T-helper 2 cell (primary cell): ENCODE measurements at regions not wholly inside any gene's neighbourhood (a gene's known extent, or its start where the extent isn't known, plus 50 kb on each side); places are given as distances from the start of the nearest gene placed in this dataset.

Experiments
- DNase-seq, 5 experiments: peaks; one replicate each; pipeline versions ENCODE4 v3.0.0 to v3.0.0-alpha.2; 2012 to 2022

DNA sequence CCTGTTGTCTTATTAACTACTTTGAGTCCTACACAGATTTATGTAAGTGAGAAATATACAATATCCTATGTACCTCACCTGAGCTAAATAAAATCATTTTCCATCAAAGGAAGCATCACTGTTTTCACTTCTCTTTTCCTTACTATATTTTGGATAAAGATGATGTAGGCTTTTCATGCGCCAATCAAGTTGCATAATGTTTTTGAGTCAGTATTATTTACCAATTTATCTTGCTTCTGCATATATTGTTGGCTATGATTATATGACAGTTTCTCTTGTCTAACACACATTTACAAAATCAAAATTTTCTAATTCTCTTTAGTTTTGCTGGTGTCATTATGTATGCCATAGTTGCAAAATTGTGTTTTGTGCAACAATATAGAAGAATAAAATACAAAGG lies 67.9 kb upstream of the FRY start:
- no peak for DNase-seq

DNA sequence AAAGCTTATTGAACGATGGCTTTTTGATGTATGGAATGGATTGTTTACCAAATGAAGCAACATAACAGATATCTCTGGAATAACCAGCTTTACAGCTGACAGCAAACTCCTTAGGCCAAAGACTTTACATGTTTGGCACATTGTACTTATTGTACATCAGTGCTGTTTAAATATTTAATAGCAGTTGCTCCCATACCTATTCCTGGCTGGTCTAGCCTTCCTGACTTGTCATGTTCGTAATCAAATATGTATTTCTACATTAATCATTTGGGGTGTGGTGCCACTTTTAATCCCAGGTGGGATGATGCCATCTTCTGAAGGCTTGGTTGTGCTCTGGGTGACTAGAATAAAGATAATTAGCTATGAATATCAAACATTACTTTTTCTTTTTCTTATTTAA lies 67.4 kb upstream of the FRY start:
- DNase-seq: no peak

DNA sequence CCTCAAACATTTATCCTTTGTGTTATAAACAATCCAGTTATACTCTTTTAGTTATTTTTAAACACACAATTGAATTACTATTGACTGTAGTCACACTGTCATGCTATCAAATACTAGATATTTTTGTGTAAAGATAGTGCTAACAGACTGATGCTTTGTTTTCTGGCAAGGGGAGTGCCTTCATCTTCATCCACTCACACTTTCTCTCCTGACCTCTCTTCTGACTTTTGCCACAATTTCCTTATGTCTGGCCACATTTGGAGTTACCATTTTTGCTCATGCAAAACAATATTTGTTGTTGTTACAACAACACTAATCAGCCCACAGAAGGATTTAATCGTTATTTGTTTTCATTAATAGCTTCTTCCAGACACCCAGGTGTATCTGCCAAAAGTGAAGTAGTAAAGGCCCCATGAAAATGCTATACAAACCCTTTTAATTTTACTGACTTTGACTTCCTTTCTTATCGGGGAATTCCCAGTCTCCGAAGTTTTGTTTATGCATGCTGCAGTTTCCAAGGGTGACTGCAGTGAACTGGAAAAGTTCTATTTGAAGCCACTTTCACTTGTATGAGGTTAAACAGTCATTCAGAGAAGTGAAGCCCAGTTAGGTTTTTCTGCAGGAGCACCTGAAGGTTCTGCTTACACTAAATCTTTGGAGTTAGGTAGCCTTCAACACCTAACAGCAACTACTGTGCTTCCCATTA lies 66.1 kb upstream of the FRY start:
- DNase-seq: peak in 1 of 5 experiments; percentile 62

DNA sequence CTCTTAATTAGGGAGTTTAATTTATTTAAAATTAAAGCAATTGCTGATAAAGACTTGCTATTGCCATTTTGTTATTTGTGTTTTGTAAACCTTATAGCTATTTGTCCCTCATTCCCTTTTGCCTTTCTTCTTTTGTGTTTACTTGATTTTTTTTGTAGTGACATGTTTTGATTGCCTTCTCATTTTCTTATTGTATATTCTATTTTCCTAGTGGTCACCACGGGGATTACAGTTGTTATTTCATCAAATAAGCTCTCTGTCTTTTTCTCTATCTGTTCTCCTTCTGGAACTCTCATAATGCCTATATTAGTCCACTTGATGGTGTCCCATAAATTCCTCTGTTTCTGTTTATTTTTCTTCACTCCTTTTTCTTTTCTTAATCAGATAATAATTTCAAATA lies 64.4 kb upstream of the FRY start:
- DNase-seq: no peak

DNA sequence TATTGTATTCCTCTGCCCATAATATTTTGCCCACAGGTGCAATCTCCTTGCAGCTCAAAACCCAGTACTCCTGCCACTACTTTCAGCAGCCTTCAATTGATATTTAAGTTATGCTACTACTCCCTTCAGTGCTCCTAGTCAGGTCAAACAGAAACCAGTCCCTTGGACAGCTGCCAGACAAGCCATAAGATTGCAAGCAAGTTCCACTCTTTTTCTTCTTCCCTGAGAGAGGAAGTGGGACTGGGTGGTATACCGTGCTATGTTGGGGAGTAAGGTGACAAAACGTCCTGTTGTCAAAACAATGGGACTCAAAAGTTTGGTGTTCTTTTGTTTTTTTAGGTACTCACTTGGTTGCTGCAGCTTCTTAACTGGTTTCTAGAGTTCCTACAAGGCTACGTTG lies 63.1 kb upstream of the FRY start:
- no peak for DNase-seq

DNA sequence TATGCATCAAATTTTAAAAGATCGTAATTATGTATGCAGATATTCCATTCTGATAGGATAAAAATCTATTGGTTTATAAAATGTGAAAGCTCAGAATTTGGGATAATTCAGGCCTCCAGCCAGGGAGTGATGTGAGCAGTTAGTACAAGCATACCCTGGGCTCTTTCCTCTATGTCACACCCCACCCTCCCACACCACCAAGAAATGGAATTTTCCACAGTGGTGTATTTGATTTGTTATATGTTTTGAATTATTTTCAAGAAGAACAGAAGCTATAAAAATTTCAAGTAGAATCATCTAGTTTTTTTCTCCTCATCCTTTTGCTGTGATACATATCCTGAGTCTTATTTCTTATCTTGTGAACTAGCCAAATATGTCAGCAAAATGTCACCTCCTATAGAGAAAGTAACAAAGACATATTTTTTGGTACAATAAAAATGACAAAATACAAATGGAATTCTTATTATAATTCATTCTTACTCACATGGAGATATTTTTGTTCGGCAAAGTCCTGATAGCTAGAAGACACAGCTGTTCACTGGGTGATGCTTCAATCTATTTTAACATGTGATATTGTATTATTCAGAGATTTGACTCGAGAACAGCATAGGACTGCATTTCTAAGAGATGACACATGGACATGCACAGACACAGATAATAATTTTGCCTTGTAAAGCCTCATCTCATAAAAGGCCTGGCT lies 61.2 kb upstream of the FRY start:
- no peak for DNase-seq

DNA sequence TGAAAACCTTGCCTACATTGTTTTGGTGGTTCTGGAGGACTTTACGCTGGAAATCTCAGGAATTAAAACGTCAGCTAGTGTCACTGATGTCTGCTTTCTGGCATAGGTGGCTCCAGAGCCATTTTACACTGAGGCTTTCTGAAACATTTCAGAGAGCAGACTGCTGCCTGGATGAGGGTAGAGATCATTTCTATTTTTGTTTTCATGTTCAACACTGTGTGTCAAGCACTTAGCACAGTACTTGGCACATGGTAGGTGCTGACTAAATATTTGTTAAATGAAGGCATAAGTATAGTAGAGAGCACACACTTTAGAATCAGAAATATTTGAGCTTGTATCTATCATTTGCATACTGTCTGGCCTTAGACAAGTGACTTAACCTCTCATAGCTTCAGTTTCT lies 59.1 kb upstream of the FRY start:
- no peak for DNase-seq

DNA sequence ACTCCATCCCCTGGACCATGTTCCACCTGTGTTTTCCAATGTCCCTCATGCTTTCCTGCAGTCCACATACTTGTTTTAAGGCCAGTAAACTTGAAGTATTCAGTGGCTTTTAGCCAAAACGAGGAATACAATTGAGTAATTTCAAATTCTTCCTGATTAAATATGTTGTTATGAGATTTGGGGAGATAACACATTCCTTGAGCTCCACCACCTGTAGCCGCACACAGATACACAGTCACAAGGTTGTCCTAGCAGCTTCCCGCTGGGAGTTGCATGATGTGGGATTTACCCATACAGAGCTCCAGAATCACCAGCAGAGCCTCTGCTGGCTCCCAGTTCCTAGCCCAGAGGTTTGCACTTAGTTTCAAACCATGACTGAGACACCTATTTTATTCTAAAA lies 53.6 kb upstream of the FRY start:
- no peak for DNase-seq

DNA sequence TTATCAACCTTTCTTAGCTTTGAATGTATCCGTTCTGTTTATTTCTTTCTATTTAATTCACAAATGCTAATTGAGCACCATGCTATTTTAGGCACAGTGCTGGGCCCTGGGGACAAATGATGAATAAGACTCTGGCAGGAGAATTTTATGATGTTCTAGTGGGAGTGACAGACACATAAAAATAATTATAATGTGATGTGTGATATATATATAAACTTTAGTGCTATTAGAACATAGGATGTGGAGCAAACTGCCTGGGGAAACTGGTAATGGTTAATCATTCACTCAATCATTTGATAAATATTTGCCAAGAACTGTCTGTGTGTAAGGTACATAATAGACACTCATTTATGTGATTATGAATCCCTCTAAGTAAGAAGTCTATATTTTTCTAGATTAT lies 50.7 kb upstream of the FRY start:
- DNase-seq: no peak
